ENCODE measurements at regions not wholly inside any gene's neighbourhood (a gene's known extent, or its start where the extent isn't known, plus 50 kb on each side); places are given as distances from the start of the nearest gene placed in this dataset.

GRCh38 chr14:22370084-22370847 lies 218.8 kb downstream of the DAD1 start:
- H3K56ac ChIP-seq (replicated peaks; ENCODE audit: insufficient read length, low read depth, low read length) = no peak overlapping the region
- H3K23me2 ChIP-seq (ENCODE audit: low read depth, low read length) = no peaks in the 10 kb centered on the region
- CTCF ChIA-PET (ENCODE audit: partially characterized antibody) = interaction anchor here (0.7 to 1.4 kb wide), 5 partner anchors 15 to 143 kb away, joined by 3 to 7 read pairs (median 3); no protein-coding TSS in a partner anchor
- no peak overlapping the region for H3K4ac ChIP-seq (replicated peaks; ENCODE audit: insufficient read length, low read depth, low read length)
- no peaks in the 10 kb centered on the region for H3K27me3 ChIP-seq (replicated peaks in 1 of 4; ENCODE audit: control insufficient read depth in 3 of 4, extremely low read depth in 1 of 4, insufficient read depth in 3 of 4, low read length in 3 of 4)
- H2BK15ac ChIP-seq (ENCODE audit: low read length) = no peak overlapping the region
- no peak overlapping the region for H2BK120ac ChIP-seq (replicated peaks; ENCODE audit: low read depth, low read length)
- H4K5ac ChIP-seq (ENCODE audit: insufficient read length, low read depth, low read length) = no peak overlapping the region
- H2BK5ac ChIP-seq (ENCODE audit: low read depth, low read length) = no peak overlapping the region
- no peak overlapping the region for H4K8ac ChIP-seq (ENCODE audit: extremely low read depth, insufficient read depth, low read length)
- no peak overlapping the region for H3K18ac ChIP-seq (ENCODE audit: extremely low read depth, low read length)
- no peak overlapping the region for H2BK20ac ChIP-seq (ENCODE audit: low read length)
- POLR2A ChIA-PET (ENCODE audit: partially characterized antibody) = interaction anchor here (0.6 kb wide), 1 partner anchor 34 kb away, joined by 3 read pairs; no protein-coding TSS in a partner anchor
- H3K27ac ChIP-seq (ENCODE audit: low read depth, low read length) = no peak overlapping the region
- no peak overlapping the region for H2BK12ac ChIP-seq (ENCODE audit: low read depth, low read length)
- FAIRE-seq (no peak), DNase-seq (ENCODE audit: low read depth in 1 of 2, low spot score in 2 of 2) (no peak)
- no peaks in the 10 kb centered on the region for H3K79me1 ChIP-seq (ENCODE audit: low read depth, low read length)
- no peaks in the 10 kb centered on the region for H4K20me1 ChIP-seq (replicated peaks in 1 of 2; ENCODE audit: control insufficient read depth in 1 of 2, insufficient read depth in 2 of 2, low read length in 2 of 2)
- no peak overlapping the region for H3K4me2 ChIP-seq (ENCODE audit: insufficient read depth in 1 of 2, low read depth in 2 of 2, low read length in 2 of 2)
- H2AFZ ChIP-seq (ENCODE audit: low read length) = no peak overlapping the region
- H3K9me3 ChIP-seq (ENCODE audit: insufficient read depth in 2 of 2, low read depth in 1 of 2, low read length in 1 of 2) = no peaks in the 10 kb centered on the region
- no peak overlapping the region for H3K14ac ChIP-seq (ENCODE audit: insufficient read length)
- no peak overlapping the region for H3K4me3 ChIP-seq (ENCODE audit: extremely low read depth in 1 of 4, insufficient read depth in 2 of 4, low read depth in 3 of 4, low read length in 4 of 4)
- H3K79me2 ChIP-seq (ENCODE audit: control insufficient read depth in 1 of 2, insufficient read depth in 2 of 2, low read length in 2 of 2) = no peaks in the 10 kb centered on the region
- no peak overlapping the region for H2AK5ac ChIP-seq (ENCODE audit: low read depth, low read length)
- H3K4me1 ChIP-seq (replicated peaks in 1 of 4; ENCODE audit: control insufficient read depth in 3 of 4, insufficient read depth in 4 of 4, low read length in 3 of 4) = no peaks in the 10 kb centered on the region
- TF ChIP-seq CEBPB (IDR thresholded peaks at IDR 0.05; ENCODE audit: low read depth, low read length) (no peak), CTBP2 (IDR thresholded peaks at IDR 0.05; ENCODE audit: borderline replicate concordance, insufficient read depth, insufficient read length, low read length) (no peak)
- H4K91ac ChIP-seq (replicated peaks; ENCODE audit: insufficient read length, low read length) = no peak overlapping the region
- no peak overlapping the region for H3K9ac ChIP-seq (replicated peaks in 1 of 4; ENCODE audit: extremely low read depth in 1 of 4, low read depth in 3 of 4, low read length in 3 of 4)
- 82% methylated on average over 2 of the region's 2 CpGs; no CpG with 5 or more reads in 1 of the 2 experiments for WGBS, 2 experiments (ENCODE audit: extremely low coverage in 1 of 2, insufficient coverage in 1 of 2, insufficient read length in 1 of 2, insufficient replicate concordance in 2 of 2, low coverage in 1 of 2, low lambda C conversion rate in 2 of 2, missing lambda C conversion rate in 1 of 2)
- no peak overlapping the region for H3K23ac ChIP-seq (ENCODE audit: insufficient read length)
- no peaks in the 10 kb centered on the region for H3K36me3 ChIP-seq (ENCODE audit: control insufficient read depth in 2 of 4, insufficient read depth in 4 of 4, low read length in 3 of 4)
